ENCODE measurements at regions not wholly inside any gene's neighbourhood (a gene's known extent, or its start where the extent isn't known, plus 50 kb on each side); places are given as distances from the start of the nearest gene placed in this dataset.

- TF ChIP-seq MXI1 (IDR thresholded peaks at IDR 0.05; ENCODE audit: low read depth, low read length), result no peak
- TF ChIP-seq TCF12 (IDR thresholded peaks at IDR 0.05), result no peak
- no peak for TF ChIP-seq IRF3 (IDR thresholded peaks at IDR 0.05; ENCODE audit: low read depth, low read length)
- no peaks in the 10 kb centered on the region for H3K36me3 ChIP-seq (replicated peaks in 1 of 2; ENCODE audit: control insufficient read depth in 1 of 2, insufficient read depth in 2 of 2, low read length in 1 of 2)
- ChIA-PET CTCF (no interaction called here), POLR2A (no interaction called here)
- H4K20me1 ChIP-seq (ENCODE audit: insufficient read depth), result no peaks in the 10 kb centered on the region
- 2% methylated on average over 7 of the region's 7 CpGs for WGBS (ENCODE audit: low lambda C conversion rate)
- no peaks in the 10 kb centered on the region for H3K79me2 ChIP-seq (ENCODE audit: insufficient read depth)
- H3K9ac ChIP-seq, result no peak overlapping the region
- H3K27me3 ChIP-seq (ENCODE audit: insufficient read depth), result no peaks in the 10 kb centered on the region
- no peaks in the 10 kb centered on the region for H3K9me3 ChIP-seq
- H3K27ac ChIP-seq (ENCODE audit: low read depth in 2 of 2, low read length in 1 of 2), result no peak overlapping the region
- H2AFZ ChIP-seq (ENCODE audit: low read depth), result no peak overlapping the region
- no peaks in the 10 kb centered on the region for H3K9me2 ChIP-seq
- H3K4me1 ChIP-seq (ENCODE audit: control insufficient read depth in 1 of 2, insufficient read depth in 2 of 2, low read depth in 1 of 2, low read length in 1 of 2), result no peaks in the 10 kb centered on the region
- no peak for DNase-seq
- no peaks in the 10 kb centered on the region for H3F3A ChIP-seq (replicated peaks; ENCODE audit: insufficient read depth)
- H3K4me2 ChIP-seq, result no peak overlapping the region
- H3K4me3 ChIP-seq (ENCODE audit: low read depth in 2 of 2, low read length in 1 of 2), result no peak overlapping the region
Observed at GRCh38 chrX:144494074-144494473, 610.2 kb downstream of the UBE2NL start.

- Histone ChIP-seq H3K4me1 (ENCODE audit: control insufficient read depth in 1 of 2, insufficient read depth in 2 of 2, low read depth in 1 of 2, low read length in 1 of 2) (no peaks in the 10 kb centered on the region), H3K4me3 (ENCODE audit: low read depth in 2 of 2, low read length in 1 of 2) (no peak overlapping the region), H3F3A (replicated peaks; ENCODE audit: insufficient read depth) (no peaks in the 10 kb centered on the region), H3K9me3 (no peaks in the 10 kb centered on the region), H3K9me2 (no peaks in the 10 kb centered on the region), H3K4me2 (no peak overlapping the region), H3K9ac (no peak overlapping the region), H4K20me1 (ENCODE audit: insufficient read depth) (no peaks in the 10 kb centered on the region), H3K27ac (ENCODE audit: low read depth in 2 of 2, low read length in 1 of 2) (no peak overlapping the region), H3K27me3 (ENCODE audit: insufficient read depth) (no peaks in the 10 kb centered on the region), H3K36me3 (replicated peaks in 1 of 2; ENCODE audit: control insufficient read depth in 1 of 2, insufficient read depth in 2 of 2, low read length in 1 of 2) (no peaks in the 10 kb centered on the region), H3K79me2 (ENCODE audit: insufficient read depth) (no peaks in the 10 kb centered on the region), H2AFZ (ENCODE audit: low read depth) (no peak overlapping the region)
- POLR2A ChIA-PET, result no interaction called here
- 2% methylated on average over 3 of the region's 3 CpGs for WGBS (ENCODE audit: low lambda C conversion rate)
- TF ChIP-seq YY1 (IDR thresholded peaks at IDR 0.05; ENCODE audit: low read depth) (no peak), PBX3 (IDR thresholded peaks at IDR 0.05) (no peak), MAX (IDR thresholded peaks at IDR 0.05; ENCODE audit: low read depth) (no peak), TAF1 (IDR thresholded peaks at IDR 0.05; ENCODE audit: borderline replicate concordance, low read depth, low read length) (no peak), REST (IDR thresholded peaks at IDR 0.05; ENCODE audit: low read depth, low read length) (no peak), SIN3A (IDR thresholded peaks at IDR 0.05; ENCODE audit: borderline replicate concordance, low read depth, low read length) (no peak), RAD21 (IDR thresholded peaks at IDR 0.05; ENCODE audit: low read length) (no peak)
- CTCF ChIA-PET, result no interaction called here
- no peak for DNase-seq
Observed at GRCh38 chrX:144531877-144532276, 648.0 kb downstream of the UBE2NL start.

All from SK-N-SH (cell line).